GM23338 (cell line): ENCODE measurements at regions not wholly inside any gene's neighbourhood (a gene's known extent, or its start where the extent isn't known, plus 50 kb on each side); places are given as distances from the start of the nearest gene placed in this dataset.

Experiments
- ATAC-seq: fragments of 200-7000 bp; cut with Tn5 transposase; 3 replicates; pipeline ENCODE4 v1.9.1; 2020
- DNase-seq: peaks from one replicate; pipeline ENCODE4 v3.0.0-alpha.2; 2015; ENCODE audit warnings: low spot score
- H2AFZ ChIP-seq: fragments of 200-600 bp; sonication (generic); 2 replicates; pipeline ENCODE4 v1.8.0; 2016; ENCODE audit warnings: antibody characterized with exemption, mild to moderate bottlenecking, moderate library complexity
- H3F3A ChIP-seq: fragments of 200-600 bp; sonication (generic); replicated peaks from 2 replicates; pipeline ENCODE4 v1.8.0; 2017; ENCODE audit warnings: antibody characterized with exemption, mixed run types, low read depth
- H3K27ac ChIP-seq: fragments of 200-600 bp; sonication (generic); 2 replicates; pipeline ENCODE4 v1.6.1; 2016; ENCODE audit warnings: low read depth
- H3K27me3 ChIP-seq: fragments of 200-600 bp; sonication (generic); 2 replicates; pipeline ENCODE4 v1.8.0; 2016; ENCODE audit warnings: mild to moderate bottlenecking, mixed run types, moderate library complexity; ENCODE audit not compliant: insufficient read depth
- H3K36me3 ChIP-seq: fragments of 200-600 bp; sonication (generic); 2 replicates; pipeline ENCODE4 v1.8.0; 2016; ENCODE audit warnings: mild to moderate bottlenecking; ENCODE audit not compliant: insufficient read depth
- H3K4me1 ChIP-seq: fragments of 200-600 bp; sonication (generic); 2 replicates; pipeline ENCODE4 v1.8.0; 2016; ENCODE audit warnings: mild to moderate bottlenecking, moderate library complexity; ENCODE audit not compliant: insufficient read depth
- H3K4me2 ChIP-seq: fragments of 200-600 bp; sonication (generic); 2 replicates; pipeline ENCODE4 v1.7.1; 2017; ENCODE audit warnings: mixed run types
- H3K4me3 ChIP-seq: fragments of 200-600 bp; sonication (generic); 2 replicates; pipeline ENCODE4 v1.6.1; 2016; ENCODE audit warnings: mixed run types
- H3K79me2 ChIP-seq: fragments of 200-600 bp; sonication (generic); replicated peaks from 2 replicates; pipeline ENCODE4 v1.8.0; 2017; ENCODE audit warnings: mild to moderate bottlenecking; ENCODE audit not compliant: insufficient read depth
- H3K9me2 ChIP-seq: fragments of 200-600 bp; sonication (generic); 2 replicates; pipeline ENCODE4 v1.8.0; 2017; ENCODE audit not compliant: insufficient read depth
- H4K20me1 ChIP-seq: fragments of 200-600 bp; sonication (generic); replicated peaks from 2 replicates; pipeline ENCODE4 v1.8.0; 2017; ENCODE audit warnings: mild to moderate bottlenecking; ENCODE audit not compliant: insufficient read depth
- H3K27ac Mint-ChIP-seq: 2 replicates; pipeline ENCODE4 v1.8.0; 2020; ENCODE audit warnings: inconsistent platforms, mild to moderate bottlenecking, moderate library complexity, mixed read lengths
- H3K27me3 Mint-ChIP-seq: 3 replicates; pipeline ENCODE4 v1.8.0; 2022; ENCODE audit warnings: low read depth, mild to moderate bottlenecking, moderate library complexity, mixed read lengths, inconsistent platforms; ENCODE audit not compliant: insufficient read depth, poor library complexity
- H3K36me3 Mint-ChIP-seq: 3 replicates; pipeline ENCODE4 v1.8.0; 2021; ENCODE audit warnings: low read depth, mild to moderate bottlenecking, inconsistent platforms, moderate library complexity, mixed read lengths
- H3K4me1 Mint-ChIP-seq: 3 replicates; pipeline ENCODE4 v1.8.0; 2020; ENCODE audit warnings: mild to moderate bottlenecking, inconsistent platforms, mixed read lengths
- H3K4me3 Mint-ChIP-seq: 3 replicates; pipeline ENCODE4 v1.8.0; 2021; ENCODE audit warnings: moderate library complexity, mild to moderate bottlenecking, inconsistent platforms, mixed read lengths
- H3K9me3 Mint-ChIP-seq: 3 replicates; pipeline ENCODE4 v1.8.0; 2020; ENCODE audit warnings: moderate library complexity, mild to moderate bottlenecking, inconsistent platforms, mixed read lengths
- CREB1 ChIP-seq: fragments of 250-450 bp; sonication (Bioruptor Pico); IDR thresholded peaks from 2 replicates; pipeline ENCODE4 v1.5.0; 2020; ENCODE audit warnings: low read depth, mild to moderate bottlenecking, moderate library complexity
- EZH2 ChIP-seq: fragments of 200-600 bp; sonication (generic); IDR thresholded peaks from one replicate; pipeline ENCODE4 v1.8.0; 2017; ENCODE audit warnings: antibody characterized with exemption, mild to moderate bottlenecking, low read depth; ENCODE audit not compliant: unreplicated experiment
- EZH2phosphoT487 ChIP-seq: fragments of 200-600 bp; sonication (generic); IDR thresholded peaks from one replicate; pipeline ENCODE4 v1.8.1; 2018; ENCODE audit warnings: antibody characterized with exemption; ENCODE audit not compliant: unreplicated experiment
- JUNB ChIP-seq: IDR thresholded peaks from one replicate; pipeline ENCODE4 v1.6.1; 2016; ENCODE audit warnings: antibody characterized with exemption; ENCODE audit not compliant: unreplicated experiment
- NANOG ChIP-seq: IDR thresholded peaks from 2 replicates; pipeline ENCODE4 v1.6.1; 2016; ENCODE audit warnings: antibody characterized with exemption, borderline replicate concordance
- POLR2AphosphoS5 ChIP-seq: IDR thresholded peaks from 2 replicates; pipeline ENCODE4 v1.6.1; 2016; ENCODE audit warnings: antibody characterized with exemption, low read depth
- STAT1 ChIP-seq: IDR thresholded peaks from one replicate; pipeline ENCODE4 v1.6.1; 2016; ENCODE audit warnings: antibody characterized with exemption; ENCODE audit not compliant: unreplicated experiment
- ZNF114 ChIP-seq: fragments of 250-450 bp; sonication (Bioruptor Pico); IDR thresholded peaks from 2 replicates; pipeline ENCODE4 v1.5.0; 2020; ENCODE audit warnings: mild to moderate bottlenecking, moderate library complexity
- ZNF331 ChIP-seq: fragments of 250-450 bp; sonication (Bioruptor Pico); IDR thresholded peaks from 2 replicates; pipeline ENCODE4 v1.5.0; 2020; ENCODE audit warnings: low read depth, mild to moderate bottlenecking, moderate library complexity
- TF ChIP-seq, protein P1 (sequence below), 2 experiments: fragments of 200-600 bp in 1 of 2; sonication (generic) in 1 of 2; conservative IDR thresholded peaks; 2 replicates each; pipeline versions ENCODE4 v1.5.1 to v1.6.1; 2016 to 2017; ENCODE audit warnings: antibody characterized with exemption in 2 of 2, low read depth in 2 of 2, mild to moderate bottlenecking in 2 of 2, moderate library complexity in 1 of 2
- TF ChIP-seq, protein P2 (sequence below): fragments of 250-450 bp; sonication (Bioruptor Pico); IDR thresholded peaks from 2 replicates; pipeline ENCODE4 v1.5.0; 2020; ENCODE audit warnings: mild to moderate bottlenecking, moderate library complexity

DNA sequence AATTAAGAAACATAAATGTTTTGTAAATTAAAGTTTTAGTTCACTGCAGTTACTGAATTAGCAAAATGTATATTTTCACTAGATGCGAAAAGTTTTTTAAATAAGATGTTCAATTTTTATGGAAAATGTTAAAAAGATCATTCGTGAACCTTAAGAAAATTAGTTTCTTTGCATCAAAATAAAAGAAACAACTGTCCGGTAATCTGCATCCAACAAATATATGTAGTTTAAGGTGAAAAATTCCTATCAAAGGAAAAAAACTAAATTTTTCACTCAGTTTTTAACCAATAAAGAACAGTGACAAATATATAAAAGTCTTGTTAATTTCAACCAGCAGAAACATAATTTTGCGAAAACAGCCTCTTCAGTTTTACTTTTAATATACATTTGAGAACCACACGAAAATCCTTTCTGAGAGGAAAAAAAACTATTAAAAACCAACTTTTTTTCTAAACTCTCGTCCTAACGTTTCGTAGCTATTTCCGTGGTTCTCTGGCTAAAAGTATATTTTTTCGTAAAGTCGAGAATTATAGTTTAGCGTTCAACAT lies 64.5 kb downstream of the KCNRG start:
- DNase-seq (no peak), ATAC-seq (no peak)
- Mint-ChIP-seq H3K27me3 (peaks cover 9% of the 10 kb centered on the region), H3K4me1 (peaks cover 25% of the 10 kb centered on the region), H3K9me3 (no peaks in the 10 kb centered on the region), H3K27ac (no peak overlapping the region), H3K36me3 (no peaks in the 10 kb centered on the region; the same call in 1 of the 3 replicates), H3K4me3 (peak overlapping the region; percentile 99)
- Histone ChIP-seq H3K79me2 (peaks cover 64% of the 10 kb centered on the region), H3K4me3 (peak overlapping the region; percentile 65), H3K36me3 (no peaks in the 10 kb centered on the region), H3K27me3 (peaks cover 33% of the 10 kb centered on the region), H3K27ac (no peak overlapping the region), H4K20me1 (peaks cover 25% of the 10 kb centered on the region), H3K9me2 (no peaks in the 10 kb centered on the region), H2AFZ (no peak overlapping the region), H3K4me2 (peak overlapping the region; percentile 85), H3F3A (peaks cover 5% of the 10 kb centered on the region; the same call in 1 of the 2 replicates), H3K4me1 (peaks cover 25% of the 10 kb centered on the region)
- TF ChIP-seq JUNB (no peak), STAT1 (no peak), NANOG (no peak), ZNF114 (CRISPR knock-in tag) (no peak), EZH2 (no peak), ZNF331 (CRISPR knock-in tag) (no peak)

DNA sequence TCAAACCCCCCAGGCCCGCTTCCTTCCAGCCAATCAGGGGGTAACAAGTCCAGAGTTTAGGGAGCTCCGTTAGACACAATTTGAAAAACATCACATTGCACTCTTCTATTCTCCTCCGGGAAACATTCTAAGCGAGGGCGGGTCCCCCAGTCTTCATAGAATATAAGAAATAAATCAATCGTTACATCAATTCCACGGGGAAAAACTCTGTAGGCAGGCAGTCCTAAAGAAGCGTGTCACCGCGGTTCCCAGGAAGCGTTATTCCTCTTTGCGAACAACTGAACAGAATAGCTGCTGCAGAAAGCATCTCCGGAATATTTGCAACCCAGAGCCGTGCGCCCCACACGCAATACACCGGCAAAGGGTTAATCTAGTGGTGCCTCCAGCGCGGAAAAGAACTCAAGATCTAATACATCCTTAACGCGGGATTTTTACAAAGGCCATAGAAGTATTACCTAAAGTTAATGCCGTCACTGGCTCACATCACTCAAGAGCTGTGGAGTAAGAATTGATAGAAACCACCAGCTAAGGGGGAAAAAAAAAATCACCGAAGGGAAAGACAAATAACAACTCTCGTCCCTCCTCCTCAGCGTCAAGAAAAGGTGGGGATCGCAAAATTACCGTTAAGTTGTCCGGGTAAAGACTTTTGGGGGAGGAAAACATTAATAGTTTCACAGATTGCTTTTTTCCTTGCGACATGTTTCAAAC lies 65.1 kb downstream of the KCNRG start:
- Histone ChIP-seq H2AFZ (no peak overlapping the region), H3K4me1 (peaks cover 29% of the 10 kb centered on the region), H4K20me1 (peaks cover 25% of the 10 kb centered on the region), H3F3A (peaks cover 5% of the 10 kb centered on the region; the same call in 1 of the 2 replicates), H3K27ac (no peak overlapping the region), H3K9me2 (no peaks in the 10 kb centered on the region), H3K4me2 (peak overlapping the region; percentile 85), H3K27me3 (peaks cover 33% of the 10 kb centered on the region), H3K36me3 (no peaks in the 10 kb centered on the region), H3K79me2 (peaks cover 58% of the 10 kb centered on the region), H3K4me3 (peak overlapping the region; percentile 65)
- peaks cover 9% of the 10 kb centered on the region for H3K27me3 Mint-ChIP-seq
- no peaks in the 10 kb centered on the region for H3K9me3 Mint-ChIP-seq
- H3K36me3 Mint-ChIP-seq: no peaks in the 10 kb centered on the region; the same call in 1 of the 3 replicates
- peak overlapping the region; percentile 99 for H3K4me3 Mint-ChIP-seq
- DNase-seq: peak; percentile 31
- no peak for ATAC-seq
- peaks cover 29% of the 10 kb centered on the region for H3K4me1 Mint-ChIP-seq
- H3K27ac Mint-ChIP-seq: no peak overlapping the region; the same call in 1 of the 2 replicates
- TF ChIP-seq POLR2AphosphoS5 (no peak), EZH2 (no peak), EZH2phosphoT487 (no peak), CREB1 (CRISPR knock-in tag) (no peak), ZNF331 (CRISPR knock-in tag) (no peak), NANOG (no peak), ZNF114 (CRISPR knock-in tag) (no peak)
- TF ChIP-seq, protein P1, sequence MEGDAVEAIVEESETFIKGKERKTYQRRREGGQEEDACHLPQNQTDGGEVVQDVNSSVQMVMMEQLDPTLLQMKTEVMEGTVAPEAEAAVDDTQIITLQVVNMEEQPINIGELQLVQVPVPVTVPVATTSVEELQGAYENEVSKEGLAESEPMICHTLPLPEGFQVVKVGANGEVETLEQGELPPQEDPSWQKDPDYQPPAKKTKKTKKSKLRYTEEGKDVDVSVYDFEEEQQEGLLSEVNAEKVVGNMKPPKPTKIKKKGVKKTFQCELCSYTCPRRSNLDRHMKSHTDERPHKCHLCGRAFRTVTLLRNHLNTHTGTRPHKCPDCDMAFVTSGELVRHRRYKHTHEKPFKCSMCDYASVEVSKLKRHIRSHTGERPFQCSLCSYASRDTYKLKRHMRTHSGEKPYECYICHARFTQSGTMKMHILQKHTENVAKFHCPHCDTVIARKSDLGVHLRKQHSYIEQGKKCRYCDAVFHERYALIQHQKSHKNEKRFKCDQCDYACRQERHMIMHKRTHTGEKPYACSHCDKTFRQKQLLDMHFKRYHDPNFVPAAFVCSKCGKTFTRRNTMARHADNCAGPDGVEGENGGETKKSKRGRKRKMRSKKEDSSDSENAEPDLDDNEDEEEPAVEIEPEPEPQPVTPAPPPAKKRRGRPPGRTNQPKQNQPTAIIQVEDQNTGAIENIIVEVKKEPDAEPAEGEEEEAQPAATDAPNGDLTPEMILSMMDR (conservative IDR thresholded peaks at IDR 0.05; ENCODE audit: low read depth in 2 of 2): no peak
- TF ChIP-seq, protein P2, sequence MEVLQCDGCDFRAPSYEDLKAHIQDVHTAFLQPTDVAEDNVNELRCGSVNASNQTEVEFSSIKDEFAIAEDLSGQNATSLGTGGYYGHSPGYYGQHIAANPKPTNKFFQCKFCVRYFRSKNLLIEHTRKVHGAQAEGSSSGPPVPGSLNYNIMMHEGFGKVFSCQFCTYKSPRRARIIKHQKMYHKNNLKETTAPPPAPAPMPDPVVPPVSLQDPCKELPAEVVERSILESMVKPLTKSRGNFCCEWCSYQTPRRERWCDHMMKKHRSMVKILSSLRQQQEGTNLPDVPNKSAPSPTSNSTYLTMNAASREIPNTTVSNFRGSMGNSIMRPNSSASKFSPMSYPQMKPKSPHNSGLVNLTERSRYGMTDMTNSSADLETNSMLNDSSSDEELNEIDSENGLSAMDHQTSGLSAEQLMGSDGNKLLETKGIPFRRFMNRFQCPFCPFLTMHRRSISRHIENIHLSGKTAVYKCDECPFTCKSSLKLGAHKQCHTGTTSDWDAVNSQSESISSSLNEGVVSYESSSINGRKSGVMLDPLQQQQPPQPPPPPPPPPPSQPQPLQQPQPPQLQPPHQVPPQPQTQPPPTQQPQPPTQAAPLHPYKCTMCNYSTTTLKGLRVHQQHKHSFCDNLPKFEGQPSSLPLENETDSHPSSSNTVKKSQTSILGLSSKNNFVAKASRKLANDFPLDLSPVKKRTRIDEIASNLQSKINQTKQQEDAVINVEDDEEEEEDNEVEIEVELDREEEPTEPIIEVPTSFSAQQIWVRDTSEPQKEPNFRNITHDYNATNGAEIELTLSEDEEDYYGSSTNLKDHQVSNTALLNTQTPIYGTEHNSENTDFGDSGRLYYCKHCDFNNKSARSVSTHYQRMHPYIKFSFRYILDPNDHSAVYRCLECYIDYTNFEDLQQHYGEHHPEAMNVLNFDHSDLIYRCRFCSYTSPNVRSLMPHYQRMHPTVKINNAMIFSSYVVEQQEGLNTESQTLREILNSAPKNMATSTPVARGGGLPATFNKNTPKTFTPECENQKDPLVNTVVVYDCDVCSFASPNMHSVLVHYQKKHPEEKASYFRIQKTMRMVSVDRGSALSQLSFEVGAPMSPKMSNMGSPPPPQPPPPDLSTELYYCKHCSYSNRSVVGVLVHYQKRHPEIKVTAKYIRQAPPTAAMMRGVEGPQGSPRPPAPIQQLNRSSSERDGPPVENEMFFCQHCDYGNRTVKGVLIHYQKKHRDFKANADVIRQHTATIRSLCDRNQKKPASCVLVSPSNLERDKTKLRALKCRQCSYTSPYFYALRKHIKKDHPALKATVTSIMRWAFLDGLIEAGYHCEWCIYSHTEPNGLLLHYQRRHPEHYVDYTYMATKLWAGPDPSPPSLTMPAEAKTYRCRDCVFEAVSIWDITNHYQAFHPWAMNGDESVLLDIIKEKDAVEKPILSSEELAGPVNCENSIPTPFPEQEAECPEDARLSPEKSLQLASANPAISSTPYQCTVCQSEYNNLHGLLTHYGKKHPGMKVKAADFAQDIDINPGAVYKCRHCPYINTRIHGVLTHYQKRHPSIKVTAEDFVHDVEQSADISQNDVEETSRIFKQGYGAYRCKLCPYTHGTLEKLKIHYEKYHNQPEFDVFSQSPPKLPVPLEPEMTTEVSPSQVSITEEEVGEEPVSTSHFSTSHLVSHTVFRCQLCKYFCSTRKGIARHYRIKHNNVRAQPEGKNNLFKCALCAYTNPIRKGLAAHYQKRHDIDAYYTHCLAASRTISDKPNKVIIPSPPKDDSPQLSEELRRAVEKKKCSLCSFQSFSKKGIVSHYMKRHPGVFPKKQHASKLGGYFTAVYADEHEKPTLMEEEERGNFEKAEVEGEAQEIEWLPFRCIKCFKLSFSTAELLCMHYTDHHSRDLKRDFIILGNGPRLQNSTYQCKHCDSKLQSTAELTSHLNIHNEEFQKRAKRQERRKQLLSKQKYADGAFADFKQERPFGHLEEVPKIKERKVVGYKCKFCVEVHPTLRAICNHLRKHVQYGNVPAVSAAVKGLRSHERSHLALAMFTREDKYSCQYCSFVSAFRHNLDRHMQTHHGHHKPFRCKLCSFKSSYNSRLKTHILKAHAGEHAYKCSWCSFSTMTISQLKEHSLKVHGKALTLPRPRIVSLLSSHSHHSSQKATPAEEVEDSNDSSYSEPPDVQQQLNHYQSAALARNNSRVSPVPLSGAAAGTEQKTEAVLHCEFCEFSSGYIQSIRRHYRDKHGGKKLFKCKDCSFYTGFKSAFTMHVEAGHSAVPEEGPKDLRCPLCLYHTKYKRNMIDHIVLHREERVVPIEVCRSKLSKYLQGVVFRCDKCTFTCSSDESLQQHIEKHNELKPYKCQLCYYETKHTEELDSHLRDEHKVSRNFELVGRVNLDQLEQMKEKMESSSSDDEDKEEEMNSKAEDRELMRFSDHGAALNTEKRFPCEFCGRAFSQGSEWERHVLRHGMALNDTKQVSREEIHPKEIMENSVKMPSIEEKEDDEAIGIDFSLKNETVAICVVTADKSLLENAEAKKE (CRISPR knock-in tag): no peak
